ENCODE measurements at regions not wholly inside any gene's neighbourhood (a gene's known extent, or its start where the extent isn't known, plus 50 kb on each side); places are given as distances from the start of the nearest gene placed in this dataset.

DNA sequence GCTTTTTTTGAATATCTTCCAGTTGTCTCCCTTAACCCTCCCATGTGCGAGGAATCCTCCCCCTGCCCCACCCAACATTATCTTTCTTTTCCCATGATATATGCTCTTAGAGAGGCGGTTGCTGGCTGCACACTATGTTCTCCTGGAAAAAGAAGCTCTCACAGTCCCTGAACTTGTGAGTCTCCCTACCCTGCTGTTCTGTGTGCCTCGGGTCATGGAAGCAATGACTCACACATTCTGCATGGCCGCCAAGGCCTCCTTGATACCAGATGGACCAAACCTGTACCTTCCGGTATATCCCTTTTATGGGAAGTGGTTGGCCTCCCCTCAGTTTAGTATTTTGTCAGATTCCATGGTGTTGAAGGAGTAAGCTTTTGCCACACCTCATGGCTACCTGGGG is 705.4 kb downstream of the SLITRK6 start:
- TF ChIP-seq, protein P1, sequence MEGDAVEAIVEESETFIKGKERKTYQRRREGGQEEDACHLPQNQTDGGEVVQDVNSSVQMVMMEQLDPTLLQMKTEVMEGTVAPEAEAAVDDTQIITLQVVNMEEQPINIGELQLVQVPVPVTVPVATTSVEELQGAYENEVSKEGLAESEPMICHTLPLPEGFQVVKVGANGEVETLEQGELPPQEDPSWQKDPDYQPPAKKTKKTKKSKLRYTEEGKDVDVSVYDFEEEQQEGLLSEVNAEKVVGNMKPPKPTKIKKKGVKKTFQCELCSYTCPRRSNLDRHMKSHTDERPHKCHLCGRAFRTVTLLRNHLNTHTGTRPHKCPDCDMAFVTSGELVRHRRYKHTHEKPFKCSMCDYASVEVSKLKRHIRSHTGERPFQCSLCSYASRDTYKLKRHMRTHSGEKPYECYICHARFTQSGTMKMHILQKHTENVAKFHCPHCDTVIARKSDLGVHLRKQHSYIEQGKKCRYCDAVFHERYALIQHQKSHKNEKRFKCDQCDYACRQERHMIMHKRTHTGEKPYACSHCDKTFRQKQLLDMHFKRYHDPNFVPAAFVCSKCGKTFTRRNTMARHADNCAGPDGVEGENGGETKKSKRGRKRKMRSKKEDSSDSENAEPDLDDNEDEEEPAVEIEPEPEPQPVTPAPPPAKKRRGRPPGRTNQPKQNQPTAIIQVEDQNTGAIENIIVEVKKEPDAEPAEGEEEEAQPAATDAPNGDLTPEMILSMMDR (IDR thresholded peaks at IDR 0.05): no peak
- TF ChIP-seq POLR2A (IDR thresholded peaks at IDR 0.05): no peak
- TF ChIP-seq POLR2AphosphoS5 (IDR thresholded peaks at IDR 0.05): no peak
